IMR-90 (cell line): ENCODE measurements at regions not wholly inside any gene's neighbourhood (a gene's known extent, or its start where the extent isn't known, plus 50 kb on each side); places are given as distances from the start of the nearest gene placed in this dataset.

ENCODE experiments used
- ATAC-seq: fragments of 200-7000 bp; cut with Tn5 transposase; 2 replicates; pipeline ENCODE4 v1.9.1; 2020; ENCODE audit warnings: low read depth, mild to moderate bottlenecking, moderate library complexity
- BruUV-seq: library from RNA; stranded (reverse); fragments of 400-500 nt; replicated peaks from 2 replicates; lab custom pipeline; 2021; lab: Mats Ljungman, UMichigan
- CTCF ChIA-PET: fragments of 300-600 bp; formaldehyde crosslinking; extraction: SDS; loops from one replicate; lab custom pipeline; 2021; ENCODE audit warnings: antibody characterized with exemption; lab: Yijun Ruan, JAX
- POLR2A ChIA-PET: fragments of 300-600 bp; sonication (Branson Sonifier 250); formaldehyde crosslinking; loops from one replicate; lab custom pipeline; 2022; ENCODE audit warnings: antibody characterized with exemption; ENCODE audit not compliant: unreplicated experiment; lab: Charles Lee
- DNase-seq: peaks from one replicate; pipeline ENCODE4 v3.0.0; 2013
- H2AFZ ChIP-seq: replicated peaks from 2 replicates; pipeline ENCODE3; 2013; ENCODE audit warnings: low read length, mild to moderate bottlenecking; ENCODE audit not compliant: poor library complexity
- H2AK5ac ChIP-seq: 2 replicates; pipeline ENCODE4 v1.6.1; 2013; ENCODE audit warnings: low read depth, low read length, inconsistent platforms
- H2AK9ac ChIP-seq: replicated peaks from 2 replicates; pipeline ENCODE3; 2013; ENCODE audit warnings: mild to moderate bottlenecking, low read depth, low read length, moderate library complexity; ENCODE audit not compliant: poor library complexity
- H2BK120ac ChIP-seq: 2 replicates; pipeline ENCODE4 v1.6.1; 2013; ENCODE audit warnings: low read depth, low read length, inconsistent platforms
- H2BK15ac ChIP-seq: 3 replicates; pipeline ENCODE4 v1.6.1; 2013; ENCODE audit warnings: low read depth, low read length, inconsistent platforms
- H2BK20ac ChIP-seq: 2 replicates; pipeline ENCODE4 v1.6.1; 2013; ENCODE audit warnings: low read depth, mild to moderate bottlenecking, inconsistent platforms, low read length, moderate library complexity
- H2BK5ac ChIP-seq: 2 replicates; pipeline ENCODE4 v1.6.1; 2013; ENCODE audit warnings: mild to moderate bottlenecking, low read depth, low read length, inconsistent platforms; ENCODE audit not compliant: poor library complexity, severe bottlenecking
- H3K14ac ChIP-seq: replicated peaks from 2 replicates; pipeline ENCODE4 v1.6.1; 2013; ENCODE audit warnings: low read depth, low read length, inconsistent platforms
- H3K18ac ChIP-seq: 2 replicates; pipeline ENCODE4 v1.6.1; 2013; ENCODE audit warnings: low read depth, low read length, control low read depth
- H3K23ac ChIP-seq: 2 replicates; pipeline ENCODE4 v1.6.1; 2013; ENCODE audit warnings: low read depth, low read length, inconsistent platforms
- H3K27ac ChIP-seq: 2 replicates; pipeline ENCODE4 v1.5.1; 2013; ENCODE audit warnings: mild to moderate bottlenecking, control low read depth, low read length; ENCODE audit not compliant: insufficient read depth
- H3K27me3 ChIP-seq: 2 replicates; pipeline ENCODE4 v1.6.1; 2013; ENCODE audit warnings: low read length; ENCODE audit not compliant: control insufficient read depth, insufficient read depth
- H3K36me3 ChIP-seq: 2 replicates; pipeline ENCODE4 v1.6.1; 2013; ENCODE audit warnings: low read length, mixed read lengths; ENCODE audit not compliant: control insufficient read depth, insufficient read depth
- H3K4ac ChIP-seq: 2 replicates; pipeline ENCODE4 v1.6.1; 2013; ENCODE audit warnings: low read depth, low read length, inconsistent platforms
- H3K4me1 ChIP-seq: 2 replicates; pipeline ENCODE4 v1.6.1; 2013; ENCODE audit warnings: low read length, mixed read lengths; ENCODE audit not compliant: control insufficient read depth, insufficient read depth
- H3K4me2 ChIP-seq: 2 replicates; pipeline ENCODE4 v1.6.1; 2013; ENCODE audit warnings: low read depth, mild to moderate bottlenecking, control low read depth, low read length, moderate library complexity
- H3K4me3 ChIP-seq: 2 replicates; pipeline ENCODE4 v1.5.1; 2013; ENCODE audit warnings: low read depth, mild to moderate bottlenecking, control low read depth, low read length, moderate library complexity; ENCODE audit not compliant: insufficient read depth
- H3K56ac ChIP-seq: 2 replicates; pipeline ENCODE4 v1.6.1; 2013; ENCODE audit warnings: low read length, inconsistent platforms; ENCODE audit not compliant: insufficient read depth; ENCODE audit errors: extremely low read depth
- H3K79me1 ChIP-seq, 2 experiments: 2 replicates each; pipeline ENCODE4 v1.6.1; 2013; ENCODE audit warnings: low read length in 2 of 2, inconsistent platforms in 1 of 2, low read depth in 1 of 2
- H3K9ac ChIP-seq: 2 replicates; pipeline ENCODE4 v1.6.1; 2013; ENCODE audit warnings: low read depth, low read length, control low read depth
- H3K9me1 ChIP-seq: 2 replicates; pipeline ENCODE4 v1.6.1; 2013; ENCODE audit warnings: low read length, inconsistent platforms; ENCODE audit not compliant: insufficient read depth
- H3K9me3 ChIP-seq: 2 replicates; pipeline ENCODE4 v1.6.1; 2013; ENCODE audit warnings: low read length; ENCODE audit not compliant: control insufficient read depth, insufficient read depth
- H4K20me1 ChIP-seq: 2 replicates; pipeline ENCODE4 v1.6.1; 2013; ENCODE audit warnings: low read length, inconsistent platforms; ENCODE audit not compliant: insufficient read depth
- H4K5ac ChIP-seq: 2 replicates; pipeline ENCODE4 v1.6.1; 2013; ENCODE audit warnings: mild to moderate bottlenecking, low read depth, low read length, control low read depth
- H4K8ac ChIP-seq, 2 experiments: 2 replicates each; pipeline ENCODE4 v1.6.1; 2013; ENCODE audit warnings: low read depth in 2 of 2, low read length in 2 of 2, control low read depth in 1 of 2, inconsistent platforms in 1 of 2
- H4K91ac ChIP-seq: 2 replicates; pipeline ENCODE4 v1.6.1; 2013; ENCODE audit warnings: low read depth, low read length, inconsistent platforms; ENCODE audit not compliant: insufficient read depth
- BHLHE40 ChIP-seq: fragments of 150-350 bp; IDR thresholded peaks from 2 replicates; pipeline ENCODE4 v1.6.1; 2016; ENCODE audit warnings: mild to moderate bottlenecking, low read depth, low read length
- CHD1 ChIP-seq: IDR thresholded peaks from 2 replicates; pipeline ENCODE4 v1.6.1; 2012; ENCODE audit warnings: low read depth, low read length, improper control_type of control experiment
- ELK1 ChIP-seq: fragments of 150-350 bp; IDR thresholded peaks from 2 replicates; pipeline ENCODE4 v1.6.1; 2016; ENCODE audit warnings: low read depth, mild to moderate bottlenecking, low read length, moderate library complexity, borderline replicate concordance
- FOS ChIP-seq: fragments of 150-350 bp; IDR thresholded peaks from 2 replicates; pipeline ENCODE4 v1.6.1; 2016; ENCODE audit warnings: low read depth, low read length
- MAZ ChIP-seq: IDR thresholded peaks from 2 replicates; pipeline ENCODE4 v1.6.1; 2012; ENCODE audit warnings: low read depth, mild to moderate bottlenecking, low read length, improper control_type of control experiment, moderate library complexity, borderline replicate concordance
- POLR2A ChIP-seq: IDR thresholded peaks from 2 replicates; pipeline ENCODE4 v1.6.1; 2012; ENCODE audit warnings: mild to moderate bottlenecking, low read depth, low read length
- RCOR1 ChIP-seq: IDR thresholded peaks from 2 replicates; pipeline ENCODE4 v1.6.1; 2012; ENCODE audit warnings: mild to moderate bottlenecking, low read length, improper control_type of control experiment; ENCODE audit not compliant: insufficient replicate concordance
- RFX5 ChIP-seq: IDR thresholded peaks from 2 replicates; pipeline ENCODE4 v1.8.0; 2012; ENCODE audit warnings: low read depth, mild to moderate bottlenecking, low read length, moderate library complexity
- SMC3 ChIP-seq: fragments of 150-350 bp; IDR thresholded peaks from 2 replicates; pipeline ENCODE4 v1.6.1; 2016; ENCODE audit warnings: low read depth, mild to moderate bottlenecking, antibody characterized with exemption, low read length, moderate library complexity
- WGBS, 2 experiments: methylation state at CpG; one replicate each; pipeline versions ENCODE4 v1.1.5 to v1.1.7; 2013; ENCODE audit warnings: missing lambda C conversion rate in 2 of 2; ENCODE audit not compliant: insufficient read length in 1 of 2; ENCODE audit errors: extremely low coverage in 2 of 2; 5-methylcytosine and 5-hydroxymethylcytosine counted together
- dilution Hi-C: fragments of 300-500 bp; cut with HindIII; formaldehyde crosslinking; loops from one replicate; pipeline ENCODE4 v1.14.3; 2018; ENCODE audit warnings: low sequenced_read_pairs; ENCODE audit not compliant: unreplicated experiment
- in situ Hi-C: fragments of 300-500 bp; cut with MboI; formaldehyde crosslinking; loops from 3 replicates; pipeline ENCODE4 v1.14.3; 2019; ENCODE audit warnings: low sequenced_read_pairs, inconsistent platforms, mixed read lengths
- intact Hi-C: fragments of 100-400 bp; cut with micrococcal nuclease; formaldehyde crosslinking; loops from 2 replicates; pipeline ENCODE4 v1.10.0; 2022
- TF ChIP-seq, protein P1 (sequence below): conservative IDR thresholded peaks from 2 replicates; pipeline ENCODE4 v1.5.1; 2012; ENCODE audit warnings: mild to moderate bottlenecking, low read depth, low read length, improper control_type of control experiment

- H3K4me1 ChIP-seq: no peaks in the 10 kb centered on the region
- H2BK15ac ChIP-seq: no peak overlapping the region
- H3K18ac ChIP-seq: no peak overlapping the region
- H3K27me3 ChIP-seq: peaks cover 1% of the 10 kb centered on the region; the same call in 1 of the 2 replicates
- no peak overlapping the region for H3K9ac ChIP-seq
- intact Hi-C loops (no loop called here), in situ Hi-C loops (no loop called here), dilution Hi-C loops (no loop called here)
- DNase-seq: no peak
- H4K8ac ChIP-seq: no peak overlapping the region
- H4K20me1 ChIP-seq: no peaks in the 10 kb centered on the region
- CTCF ChIA-PET: no interaction called here
- H3K56ac ChIP-seq: no peak overlapping the region
- no peak overlapping the region for H2BK20ac ChIP-seq
- H3K4me2 ChIP-seq: no peak overlapping the region
- H2BK5ac ChIP-seq: no peak overlapping the region
- H3K14ac ChIP-seq: no peak overlapping the region
- TF ChIP-seq MAZ (no peak), CHD1 (no peak), RCOR1 (no peak), BHLHE40 (no peak), POLR2A (no peak), SMC3 (no peak), ELK1 (no peak), FOS (no peak), RFX5 (no peak)
- TF ChIP-seq, protein P1, sequence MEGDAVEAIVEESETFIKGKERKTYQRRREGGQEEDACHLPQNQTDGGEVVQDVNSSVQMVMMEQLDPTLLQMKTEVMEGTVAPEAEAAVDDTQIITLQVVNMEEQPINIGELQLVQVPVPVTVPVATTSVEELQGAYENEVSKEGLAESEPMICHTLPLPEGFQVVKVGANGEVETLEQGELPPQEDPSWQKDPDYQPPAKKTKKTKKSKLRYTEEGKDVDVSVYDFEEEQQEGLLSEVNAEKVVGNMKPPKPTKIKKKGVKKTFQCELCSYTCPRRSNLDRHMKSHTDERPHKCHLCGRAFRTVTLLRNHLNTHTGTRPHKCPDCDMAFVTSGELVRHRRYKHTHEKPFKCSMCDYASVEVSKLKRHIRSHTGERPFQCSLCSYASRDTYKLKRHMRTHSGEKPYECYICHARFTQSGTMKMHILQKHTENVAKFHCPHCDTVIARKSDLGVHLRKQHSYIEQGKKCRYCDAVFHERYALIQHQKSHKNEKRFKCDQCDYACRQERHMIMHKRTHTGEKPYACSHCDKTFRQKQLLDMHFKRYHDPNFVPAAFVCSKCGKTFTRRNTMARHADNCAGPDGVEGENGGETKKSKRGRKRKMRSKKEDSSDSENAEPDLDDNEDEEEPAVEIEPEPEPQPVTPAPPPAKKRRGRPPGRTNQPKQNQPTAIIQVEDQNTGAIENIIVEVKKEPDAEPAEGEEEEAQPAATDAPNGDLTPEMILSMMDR: no peak
- H2AK5ac ChIP-seq: no peak overlapping the region
- no peaks in the 10 kb centered on the region for H3K9me1 ChIP-seq
- no peak overlapping the region for H2AK9ac ChIP-seq
- no peak overlapping the region for H4K5ac ChIP-seq
- H2AFZ ChIP-seq: no peak overlapping the region
- H2BK120ac ChIP-seq: no peak overlapping the region
- POLR2A ChIA-PET: no interaction called here
- no peak overlapping the region for H4K91ac ChIP-seq
- H3K9me3 ChIP-seq: no peaks in the 10 kb centered on the region
- no peak for ATAC-seq
- no peaks in the 10 kb centered on the region for H3K36me3 ChIP-seq
- H3K4me3 ChIP-seq: no peak overlapping the region
- no peak overlapping the region for H3K27ac ChIP-seq
- WGBS, 2 experiments: no CpG with 5 or more reads among the region's 6 CpGs
- no peaks in the 10 kb centered on the region for H3K79me1 ChIP-seq
- no TSS peak for BruUV-seq
- H3K23ac ChIP-seq: no peak overlapping the region
- H3K4ac ChIP-seq: no peak overlapping the region
Measured at GRCh38 chr6:106847116-106847515, 127.4 kb downstream of the CD24 start.
